ENCODE measurements at regions not wholly inside any gene's neighbourhood (a gene's known extent, or its start where the extent isn't known, plus 50 kb on each side); places are given as distances from the start of the nearest gene placed in this dataset.

DNA sequence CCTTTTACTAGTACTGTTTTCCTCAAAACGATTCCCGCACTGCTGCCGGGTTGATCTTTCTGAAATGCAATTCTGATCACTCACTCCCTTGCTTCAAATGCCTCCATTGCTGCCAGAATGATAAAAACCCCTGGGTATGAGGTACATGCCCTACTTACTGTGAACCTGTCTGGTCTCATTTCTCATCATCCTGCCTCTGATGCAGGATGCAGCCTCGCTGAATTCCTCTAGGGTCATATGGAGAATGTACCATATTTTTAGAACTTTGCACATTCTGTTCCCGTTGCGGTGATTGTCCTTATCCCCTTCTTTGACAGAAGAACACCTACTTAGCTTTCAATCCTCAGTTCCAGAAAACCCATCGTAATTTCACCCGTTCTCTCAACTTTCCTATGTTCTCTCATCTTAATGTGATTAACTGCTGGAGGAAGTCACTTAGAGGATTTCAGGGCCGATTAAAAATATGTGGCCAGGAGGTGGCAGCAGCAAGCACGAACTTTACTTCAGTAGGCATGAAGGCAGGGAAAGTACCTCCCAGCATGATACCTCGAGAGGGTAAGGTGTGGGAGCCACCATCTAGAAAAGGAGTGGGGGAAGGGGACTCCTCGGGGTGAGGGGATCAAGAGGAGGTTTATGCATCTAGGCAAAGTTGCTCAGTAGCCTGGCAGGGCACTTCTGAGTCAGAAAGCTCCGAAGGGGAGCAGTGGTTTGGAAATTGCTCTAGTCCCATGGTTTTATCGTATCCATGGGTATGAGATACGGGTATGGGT is 361.5 kb upstream of the ZP4 start:
- no peaks in the 10 kb centered on the region for H3K36me3 ChIP-seq (ENCODE audit: insufficient read depth, low read length)
- H3K4me3 ChIP-seq (ENCODE audit: low read length) = no peak overlapping the region
- H4K20me1 ChIP-seq (ENCODE audit: insufficient read depth) = no peaks in the 10 kb centered on the region
- H3K9me2 ChIP-seq (ENCODE audit: insufficient read depth, low read length) = no peaks in the 10 kb centered on the region
- H3K9me3 ChIP-seq (ENCODE audit: low read length) = no peaks in the 10 kb centered on the region
- H2AFZ ChIP-seq (ENCODE audit: low read depth, low read length) = no peak overlapping the region
- no peaks in the 10 kb centered on the region for H3K79me2 ChIP-seq (replicated peaks; ENCODE audit: insufficient read depth, low read length)
- H3K27ac ChIP-seq (ENCODE audit: low read length) = no peak overlapping the region
- no peaks in the 10 kb centered on the region for H3F3A ChIP-seq (ENCODE audit: insufficient read depth, low read length, poor library complexity, severe bottlenecking)
- peak; percentile 53 for TF ChIP-seq SMC3 (conservative IDR thresholded peaks at IDR 0.05; ENCODE audit: poor library complexity)
- TF ChIP-seq TAF1 (IDR thresholded peaks at IDR 0.05; ENCODE audit: low read depth) = no peak
- no peak for TF ChIP-seq MXI1 (conservative IDR thresholded peaks at IDR 0.05; ENCODE audit: poor library complexity, severe bottlenecking)
- peak; percentile 49 for TF ChIP-seq RAD21 (conservative IDR thresholded peaks at IDR 0.05)
- peak; percentile 51 for TF ChIP-seq CTCF (IDR thresholded peaks at IDR 0.05; ENCODE audit: poor library complexity, severe bottlenecking)
- no peak overlapping the region for H3K9ac ChIP-seq (ENCODE audit: low read length)
- no peaks in the 10 kb centered on the region for H3K27me3 ChIP-seq (ENCODE audit: insufficient read depth, low read depth, low read length)
- H3K4me2 ChIP-seq (ENCODE audit: low read length) = no peak overlapping the region

- TF ChIP-seq RAD21 (conservative IDR thresholded peaks at IDR 0.05) (no peak), SMC3 (conservative IDR thresholded peaks at IDR 0.05; ENCODE audit: poor library complexity) (no peak), CTCF (IDR thresholded peaks at IDR 0.05; ENCODE audit: poor library complexity, severe bottlenecking) (no peak)
- no peaks in the 10 kb centered on the region for H3K27me3 ChIP-seq (ENCODE audit: insufficient read depth, low read depth, low read length)
- H4K20me1 ChIP-seq (ENCODE audit: insufficient read depth) = no peaks in the 10 kb centered on the region
- H3K9me3 ChIP-seq (ENCODE audit: low read length) = no peaks in the 10 kb centered on the region
- H3K27ac ChIP-seq (ENCODE audit: low read length) = no peak overlapping the region
- no peak overlapping the region for H3K4me3 ChIP-seq (ENCODE audit: low read length)
- no peak overlapping the region for H2AFZ ChIP-seq (ENCODE audit: low read depth, low read length)
- no peak overlapping the region for H3K4me2 ChIP-seq (ENCODE audit: low read length)
- no peaks in the 10 kb centered on the region for H3K9me2 ChIP-seq (ENCODE audit: insufficient read depth, low read length)
- no peaks in the 10 kb centered on the region for H3F3A ChIP-seq (ENCODE audit: insufficient read depth, low read length, poor library complexity, severe bottlenecking)
- H3K36me3 ChIP-seq (ENCODE audit: insufficient read depth, low read length) = no peaks in the 10 kb centered on the region
- no peak overlapping the region for H3K9ac ChIP-seq (ENCODE audit: low read length)
- no peaks in the 10 kb centered on the region for H3K79me2 ChIP-seq (replicated peaks; ENCODE audit: insufficient read depth, low read length)
Observed at GRCh38 chr1:238248356-238248755, 357.6 kb upstream of the ZP4 start.

GRCh38 chr1:238242181-238242580 is 351.5 kb upstream of the ZP4 start:
- H4K20me1 ChIP-seq (ENCODE audit: insufficient read depth) = no peaks in the 10 kb centered on the region
- no peaks in the 10 kb centered on the region for H3K79me2 ChIP-seq (replicated peaks; ENCODE audit: insufficient read depth, low read length)
- no peaks in the 10 kb centered on the region for H3K27me3 ChIP-seq (ENCODE audit: insufficient read depth, low read depth, low read length)
- H3K27ac ChIP-seq (ENCODE audit: low read length) = no peak overlapping the region
- TF ChIP-seq POLR2AphosphoS5 (IDR thresholded peaks at IDR 0.05) (no peak), TAF1 (IDR thresholded peaks at IDR 0.05; ENCODE audit: low read depth) (no peak), RAD21 (conservative IDR thresholded peaks at IDR 0.05) (no peak), CTCF (IDR thresholded peaks at IDR 0.05; ENCODE audit: poor library complexity, severe bottlenecking) (no peak), SMC3 (conservative IDR thresholded peaks at IDR 0.05; ENCODE audit: poor library complexity) (no peak), MXI1 (conservative IDR thresholded peaks at IDR 0.05; ENCODE audit: poor library complexity, severe bottlenecking) (no peak), EP300 (conservative IDR thresholded peaks at IDR 0.05; ENCODE audit: poor library complexity, severe bottlenecking) (no peak), EZH2 (IDR thresholded peaks at IDR 0.05; ENCODE audit: borderline replicate concordance, insufficient read depth, low read length, poor library complexity, severe bottlenecking) (no peak)
- TF ChIP-seq, protein P1, sequence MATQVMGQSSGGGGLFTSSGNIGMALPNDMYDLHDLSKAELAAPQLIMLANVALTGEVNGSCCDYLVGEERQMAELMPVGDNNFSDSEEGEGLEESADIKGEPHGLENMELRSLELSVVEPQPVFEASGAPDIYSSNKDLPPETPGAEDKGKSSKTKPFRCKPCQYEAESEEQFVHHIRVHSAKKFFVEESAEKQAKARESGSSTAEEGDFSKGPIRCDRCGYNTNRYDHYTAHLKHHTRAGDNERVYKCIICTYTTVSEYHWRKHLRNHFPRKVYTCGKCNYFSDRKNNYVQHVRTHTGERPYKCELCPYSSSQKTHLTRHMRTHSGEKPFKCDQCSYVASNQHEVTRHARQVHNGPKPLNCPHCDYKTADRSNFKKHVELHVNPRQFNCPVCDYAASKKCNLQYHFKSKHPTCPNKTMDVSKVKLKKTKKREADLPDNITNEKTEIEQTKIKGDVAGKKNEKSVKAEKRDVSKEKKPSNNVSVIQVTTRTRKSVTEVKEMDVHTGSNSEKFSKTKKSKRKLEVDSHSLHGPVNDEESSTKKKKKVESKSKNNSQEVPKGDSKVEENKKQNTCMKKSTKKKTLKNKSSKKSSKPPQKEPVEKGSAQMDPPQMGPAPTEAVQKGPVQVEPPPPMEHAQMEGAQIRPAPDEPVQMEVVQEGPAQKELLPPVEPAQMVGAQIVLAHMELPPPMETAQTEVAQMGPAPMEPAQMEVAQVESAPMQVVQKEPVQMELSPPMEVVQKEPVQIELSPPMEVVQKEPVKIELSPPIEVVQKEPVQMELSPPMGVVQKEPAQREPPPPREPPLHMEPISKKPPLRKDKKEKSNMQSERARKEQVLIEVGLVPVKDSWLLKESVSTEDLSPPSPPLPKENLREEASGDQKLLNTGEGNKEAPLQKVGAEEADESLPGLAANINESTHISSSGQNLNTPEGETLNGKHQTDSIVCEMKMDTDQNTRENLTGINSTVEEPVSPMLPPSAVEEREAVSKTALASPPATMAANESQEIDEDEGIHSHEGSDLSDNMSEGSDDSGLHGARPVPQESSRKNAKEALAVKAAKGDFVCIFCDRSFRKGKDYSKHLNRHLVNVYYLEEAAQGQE (IDR thresholded peaks at IDR 0.05; ENCODE audit: borderline replicate concordance) = no peak
- no peaks in the 10 kb centered on the region for H3K9me3 ChIP-seq (ENCODE audit: low read length)
- no peaks in the 10 kb centered on the region for H3K9me2 ChIP-seq (ENCODE audit: insufficient read depth, low read length)
- H3K36me3 ChIP-seq (ENCODE audit: insufficient read depth, low read length) = no peaks in the 10 kb centered on the region
- no peak overlapping the region for H3K4me2 ChIP-seq (ENCODE audit: low read length)
- H3K9ac ChIP-seq (ENCODE audit: low read length) = no peak overlapping the region
- no peaks in the 10 kb centered on the region for H3F3A ChIP-seq (ENCODE audit: insufficient read depth, low read length, poor library complexity, severe bottlenecking)
- H3K4me3 ChIP-seq (ENCODE audit: low read length) = no peak overlapping the region
- no peak overlapping the region for H2AFZ ChIP-seq (ENCODE audit: low read depth, low read length)

All from neural cell (in vitro differentiated cells).